HG03103 (cell line): ENCODE measurements at regions not wholly inside any gene's neighbourhood (a gene's known extent, or its start where the extent isn't known, plus 50 kb on each side); places are given as distances from the start of the nearest gene placed in this dataset.

Experiments
- ATAC-seq: cut with Tn5 transposase; IDR thresholded peaks from one replicate; pipeline ENCODE4 v1.9.1; 2021; ENCODE audit warnings: low read depth; ENCODE audit not compliant: unreplicated experiment

DNA sequence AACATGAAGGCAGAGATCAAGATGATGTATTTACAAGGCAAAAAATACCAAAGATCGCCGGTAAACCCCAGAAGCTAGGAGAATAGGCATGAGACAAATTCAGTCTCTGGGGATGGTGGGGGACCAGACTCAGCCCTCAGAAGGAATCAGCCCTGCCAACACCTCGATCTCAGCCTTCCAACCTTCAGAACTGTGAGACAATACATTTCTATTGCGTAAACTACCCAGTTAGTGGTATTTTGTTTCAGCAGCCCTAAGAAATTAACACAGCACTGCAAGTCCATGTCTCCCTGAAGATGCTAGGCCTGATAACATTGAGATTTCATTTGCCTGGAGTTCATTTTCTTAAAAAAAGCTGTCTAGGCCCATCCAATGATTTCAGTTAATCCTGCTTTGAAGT is 622.5 kb downstream of the PTPRC start:
- ATAC-seq: no peak

DNA sequence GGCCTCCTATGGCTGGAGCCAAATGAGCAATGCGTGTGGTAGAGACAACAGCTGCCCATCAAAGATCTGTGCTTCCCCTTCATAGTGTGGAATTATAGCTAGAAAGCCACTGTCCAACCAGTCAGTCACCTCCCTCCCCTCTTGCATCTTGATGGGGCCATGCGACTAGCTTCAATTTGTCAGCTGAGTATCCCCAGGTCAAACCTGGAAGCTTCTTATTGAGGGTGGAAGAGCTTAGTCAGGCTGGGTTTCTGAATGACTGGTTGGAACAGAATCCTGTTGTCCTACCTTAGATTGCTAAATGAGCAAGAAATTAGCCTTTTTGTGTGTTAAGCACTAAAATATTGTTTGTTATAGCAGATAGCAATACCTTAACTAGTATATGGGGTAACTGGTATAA is 625.4 kb downstream of the PTPRC start:
- no peak for ATAC-seq

DNA sequence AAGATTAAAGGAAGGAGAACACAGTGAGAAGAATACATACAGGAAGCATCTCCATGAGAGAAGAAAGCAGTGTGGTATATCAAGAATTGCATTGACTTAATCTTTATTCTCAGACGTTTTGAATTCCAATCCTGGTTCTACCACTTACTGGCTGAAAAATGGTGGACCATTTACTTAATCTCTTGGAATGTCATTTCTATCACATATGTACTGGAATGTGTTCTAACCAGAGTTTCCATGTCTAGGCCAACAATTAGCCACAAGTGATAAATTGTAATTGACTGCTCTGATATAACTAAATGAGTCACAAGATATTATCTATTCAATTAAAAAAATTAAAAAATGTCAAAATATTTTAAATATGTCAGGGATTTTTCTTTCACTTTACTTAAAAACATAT is 626.1 kb downstream of the PTPRC start:
- ATAC-seq: no peak

GRCh38 chr1:199265319-199265718 is 626.5 kb downstream of the PTPRC start:
- ATAC-seq: no peak

- ATAC-seq: no peak
Measured at GRCh38 chr1:199269241-199269640, 630.4 kb downstream of the PTPRC start.

DNA sequence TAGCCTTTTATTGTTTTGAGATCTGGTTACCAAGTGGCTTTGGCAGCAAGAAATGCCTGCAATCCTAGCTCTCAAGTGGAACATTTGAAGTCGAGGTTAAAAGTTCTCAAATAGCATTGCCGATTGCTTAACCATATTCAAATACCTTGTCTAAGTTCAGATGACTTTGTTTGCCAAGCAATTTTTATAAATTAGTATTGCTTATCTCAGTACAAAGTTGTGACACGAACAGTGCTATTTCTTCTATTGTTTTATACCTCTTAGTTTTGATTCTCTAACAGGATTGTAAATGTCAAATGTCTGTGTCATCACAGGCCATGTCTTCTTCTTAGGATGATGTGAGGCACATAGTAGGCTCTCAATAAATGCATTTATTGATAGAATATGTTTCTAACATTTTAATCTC is 633.3 kb downstream of the PTPRC start:
- no peak for ATAC-seq

GRCh38 chr1:199272628-199273086 is 633.8 kb downstream of the PTPRC start:
- ATAC-seq: peak; percentile 41

GRCh38 chr1:199273837-199274379 is 635.1 kb downstream of the PTPRC start:
- ATAC-seq: no peak

- no peak for ATAC-seq
Measured at GRCh38 chr1:199279067-199279466, 640.2 kb downstream of the PTPRC start.

GRCh38 chr1:199279872-199280645 is 641.2 kb downstream of the PTPRC start:
- no peak for ATAC-seq

DNA sequence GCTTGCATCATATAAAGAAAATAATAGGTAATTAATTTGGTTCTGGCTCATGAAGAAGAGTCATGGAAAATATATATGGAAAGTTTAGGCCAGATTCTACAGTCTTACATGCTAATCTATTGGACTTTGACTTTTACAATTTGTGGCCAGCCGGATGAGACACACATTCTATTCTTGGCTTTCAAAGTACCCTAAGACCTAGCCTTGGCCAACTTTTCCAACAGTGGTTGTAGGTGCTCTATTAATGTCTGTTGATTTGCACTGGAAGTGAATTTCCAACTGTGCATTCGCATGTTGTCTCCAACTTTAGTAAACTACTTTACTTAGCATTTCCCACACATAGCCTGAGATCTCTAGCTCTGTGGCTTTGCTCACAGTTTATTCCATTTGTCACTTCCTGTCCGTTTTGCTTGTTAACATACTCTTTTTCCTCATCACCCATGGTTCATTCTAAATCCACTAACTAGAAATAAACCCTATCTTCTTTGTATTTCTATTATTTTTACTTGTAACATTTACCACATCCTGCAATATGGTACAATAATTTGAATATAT is 644.0 kb downstream of the PTPRC start:
- ATAC-seq: no peak

GRCh38 chr1:199283794-199284193 is 645.0 kb downstream of the PTPRC start:
- ATAC-seq: no peak

DNA sequence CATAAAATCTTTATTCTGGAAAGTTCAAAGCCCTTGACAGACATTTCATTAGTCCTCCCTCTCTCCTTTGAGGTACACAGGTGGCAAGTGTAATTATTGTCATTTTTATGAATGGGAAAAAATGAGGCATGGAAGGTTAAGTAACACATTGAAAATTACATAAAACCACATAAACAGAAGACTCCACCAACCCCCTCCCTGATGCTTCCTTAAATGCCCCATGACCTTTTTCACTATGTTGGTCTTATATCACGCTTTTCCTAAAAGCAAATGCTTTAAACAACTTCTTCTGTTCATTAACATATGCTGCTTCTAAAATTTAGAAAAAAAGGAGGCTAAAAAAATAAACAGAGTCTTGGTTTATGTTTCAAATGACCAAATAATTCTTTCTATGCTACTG is 648.4 kb downstream of the PTPRC start:
- no peak for ATAC-seq

DNA sequence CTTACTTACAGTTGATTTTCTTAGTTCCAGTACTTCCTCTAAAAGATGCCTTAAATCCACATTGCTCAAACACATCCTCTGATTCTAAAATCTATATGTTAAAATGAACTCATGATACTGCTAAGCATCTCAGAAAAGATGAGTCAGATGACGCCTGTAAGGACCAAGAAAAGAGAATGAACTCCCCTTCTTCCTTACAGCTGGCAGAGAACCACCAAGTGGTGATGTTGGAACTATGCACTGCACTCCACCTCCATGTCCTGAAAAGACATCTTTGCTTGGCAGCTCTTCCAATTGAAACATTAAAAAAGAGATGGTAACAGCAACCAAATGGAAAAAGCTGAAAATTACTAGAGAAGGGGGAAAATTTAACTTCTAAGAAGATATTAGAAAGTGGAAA is 648.8 kb downstream of the PTPRC start:
- no peak for ATAC-seq

DNA sequence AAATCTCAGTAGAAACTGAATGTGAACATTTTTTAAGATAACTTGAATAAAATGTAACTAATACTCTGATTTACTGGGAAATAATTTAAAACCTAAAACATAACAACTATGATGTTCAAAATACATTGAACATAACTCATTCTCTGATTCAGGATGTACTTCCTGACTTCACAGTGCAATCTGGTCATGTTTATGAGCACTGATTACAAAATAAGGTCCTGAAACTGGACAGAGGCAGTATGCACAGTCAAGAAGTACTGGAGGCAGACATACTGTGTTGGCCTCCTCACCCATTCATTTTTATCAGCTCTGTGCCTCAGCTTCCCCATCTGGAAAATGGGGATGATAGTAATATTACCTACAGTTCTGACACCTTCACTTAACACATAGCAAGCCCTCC is 651.3 kb downstream of the PTPRC start:
- ATAC-seq: no peak

DNA sequence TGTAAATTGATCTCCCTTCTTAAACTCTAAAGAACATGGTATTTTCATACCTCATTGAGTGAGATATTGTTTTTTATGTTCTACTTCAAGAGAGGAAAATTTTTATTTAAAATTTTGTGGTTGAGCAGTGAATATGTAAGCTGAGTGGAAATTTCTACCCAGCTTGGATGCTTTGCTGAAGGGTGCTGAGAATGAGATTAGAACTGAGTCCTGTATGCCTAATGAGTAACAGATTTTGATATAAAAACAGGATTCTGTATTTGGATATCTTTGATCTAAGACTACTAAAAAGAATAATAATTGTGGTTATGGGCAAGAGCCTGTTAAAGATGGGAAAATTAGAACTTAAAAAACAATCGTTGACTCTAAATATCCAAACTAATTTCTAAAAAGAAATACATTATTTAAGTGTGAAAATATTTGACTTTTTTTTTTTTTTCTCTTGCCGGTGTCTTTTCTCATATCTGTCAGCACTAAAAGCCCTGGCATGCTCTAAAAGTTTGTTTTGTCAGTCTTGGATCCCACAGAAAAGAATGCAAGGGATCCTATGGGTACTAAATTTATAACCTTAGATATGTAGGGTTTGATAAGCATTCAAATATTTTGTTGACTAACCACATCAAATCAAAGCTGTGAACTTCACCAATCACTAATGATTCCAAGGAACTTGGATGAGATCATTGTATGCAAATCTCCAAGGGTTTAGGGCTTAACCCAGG is 652.3 kb downstream of the PTPRC start:
- ATAC-seq: no peak

- no peak for ATAC-seq
Measured at GRCh38 chr1:199292896-199293295, 654.1 kb downstream of the PTPRC start.

GRCh38 chr1:199295107-199295506 is 656.3 kb downstream of the PTPRC start:
- no peak for ATAC-seq

- no peak for ATAC-seq
Measured at GRCh38 chr1:199297174-199297573, 658.3 kb downstream of the PTPRC start.

DNA sequence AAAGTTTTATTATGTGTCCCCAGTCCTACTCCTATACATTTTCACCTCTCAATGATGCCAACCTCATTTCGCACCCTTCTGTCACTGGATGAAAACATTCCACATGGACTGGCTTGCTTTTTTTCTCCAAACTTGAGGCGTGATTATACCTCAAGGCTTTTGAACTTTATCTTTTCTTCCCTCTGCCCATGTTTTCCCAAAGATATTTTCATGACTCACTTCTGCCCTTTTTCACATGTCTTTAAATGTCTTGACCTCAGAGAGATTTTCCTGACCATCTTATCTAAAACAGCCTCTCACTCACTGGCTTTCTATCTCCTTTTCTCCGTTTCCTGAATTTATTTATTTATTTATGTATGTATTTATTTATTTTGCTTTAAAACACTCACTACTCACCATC is 659.0 kb downstream of the PTPRC start:
- ATAC-seq: no peak

- no peak for ATAC-seq
Measured at GRCh38 chr1:199298825-199299224, 660.0 kb downstream of the PTPRC start.
